ENCODE measurements at regions not wholly inside any gene's neighbourhood (a gene's known extent, or its start where the extent isn't known, plus 50 kb on each side); places are given as distances from the start of the nearest gene placed in this dataset.

DNA sequence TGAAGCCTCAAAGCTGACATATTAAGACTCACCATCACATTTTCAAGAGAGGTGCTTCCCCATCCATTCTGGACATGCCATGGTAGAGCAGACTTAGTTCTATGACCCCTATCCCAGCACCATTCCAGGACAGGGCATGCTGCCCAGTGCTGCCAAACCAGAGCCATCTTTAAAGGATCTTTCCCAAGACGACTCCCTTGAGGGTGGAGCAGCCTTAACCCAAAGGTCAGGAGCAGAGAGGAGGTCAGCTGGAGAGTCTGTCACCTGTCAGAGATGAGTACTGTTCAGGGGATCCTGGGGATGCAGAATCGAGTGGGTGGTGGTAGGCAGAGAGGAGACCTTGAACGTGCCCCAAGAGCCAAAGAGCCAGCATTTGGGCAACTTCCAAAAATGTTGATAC lies 459.8 kb downstream of the STK39 start:
- TF ChIP-seq, protein P1, sequence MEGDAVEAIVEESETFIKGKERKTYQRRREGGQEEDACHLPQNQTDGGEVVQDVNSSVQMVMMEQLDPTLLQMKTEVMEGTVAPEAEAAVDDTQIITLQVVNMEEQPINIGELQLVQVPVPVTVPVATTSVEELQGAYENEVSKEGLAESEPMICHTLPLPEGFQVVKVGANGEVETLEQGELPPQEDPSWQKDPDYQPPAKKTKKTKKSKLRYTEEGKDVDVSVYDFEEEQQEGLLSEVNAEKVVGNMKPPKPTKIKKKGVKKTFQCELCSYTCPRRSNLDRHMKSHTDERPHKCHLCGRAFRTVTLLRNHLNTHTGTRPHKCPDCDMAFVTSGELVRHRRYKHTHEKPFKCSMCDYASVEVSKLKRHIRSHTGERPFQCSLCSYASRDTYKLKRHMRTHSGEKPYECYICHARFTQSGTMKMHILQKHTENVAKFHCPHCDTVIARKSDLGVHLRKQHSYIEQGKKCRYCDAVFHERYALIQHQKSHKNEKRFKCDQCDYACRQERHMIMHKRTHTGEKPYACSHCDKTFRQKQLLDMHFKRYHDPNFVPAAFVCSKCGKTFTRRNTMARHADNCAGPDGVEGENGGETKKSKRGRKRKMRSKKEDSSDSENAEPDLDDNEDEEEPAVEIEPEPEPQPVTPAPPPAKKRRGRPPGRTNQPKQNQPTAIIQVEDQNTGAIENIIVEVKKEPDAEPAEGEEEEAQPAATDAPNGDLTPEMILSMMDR (conservative IDR thresholded peaks at IDR 0.05; ENCODE audit: low read length) = no peak
- TF ChIP-seq EZH2phosphoT487 (IDR thresholded peaks at IDR 0.05; ENCODE audit: borderline replicate concordance, low read depth, low read length) = no peak
